K562 (cell line): ENCODE measurements at regions not wholly inside any gene's neighbourhood (a gene's known extent, or its start where the extent isn't known, plus 50 kb on each side); places are given as distances from the start of the nearest gene placed in this dataset.

Experiments used
- BCOR ChIP-seq: fragments of 450-650 bp; IDR thresholded peaks from 2 replicates; pipeline ENCODE4 v1.6.1; 2016
- DACH1 ChIP-seq: fragments of 450-650 bp; IDR thresholded peaks from 2 replicates; pipeline ENCODE4 v1.6.1; 2018; ENCODE audit not compliant: partially characterized antibody
- DPF2 ChIP-seq: fragments of 450-650 bp; IDR thresholded peaks from 2 replicates; pipeline ENCODE4 v1.6.1; 2016
- FOXJ2 ChIP-seq: fragments of 200-800 bp; sonication (Bioruptor generic); IDR thresholded peaks from 2 replicates; pipeline ENCODE4 v1.6.1; 2016; ENCODE audit warnings: missing genetic modification characterization, missing compliant biosample characterization
- GABPA ChIP-seq: fragments of 200-800 bp; sonication (Bioruptor generic); conservative IDR thresholded peaks from 2 replicates; pipeline ENCODE4 v1.6.1; 2016; ENCODE audit warnings: low read depth, missing genetic modification characterization, missing compliant biosample characterization
- IRF2 ChIP-seq: sonication (generic); formaldehyde crosslinking; IDR thresholded peaks from 2 replicates; pipeline ENCODE4 v1.8.1; 2022; ENCODE audit warnings: mild to moderate bottlenecking, missing genetic modification reagents
- JUND ChIP-seq, 2 experiments: IDR thresholded peaks; 2 replicates in 1 of 2; 3 replicates in 1 of 2; pipeline ENCODE4 v1.6.1; 2011; ENCODE audit warnings: borderline replicate concordance in 2 of 2, low read depth in 2 of 2, low read length in 2 of 2, improper control_type of control experiment in 1 of 2, missing biosample characterization in 1 of 2, missing genetic modification characterization in 1 of 2, missing genetic modification reagents in 1 of 2
- KAT2B ChIP-seq: IDR thresholded peaks from one replicate; pipeline ENCODE4 v1.6.1; 2012; ENCODE audit warnings: low read depth, mild to moderate bottlenecking, control low read depth, inconsistent platforms, low read length, moderate library complexity
- KDM4B ChIP-seq, 2 experiments: fragments of 450-650 bp in 1 of 2; sonication (generic) in 1 of 2; IDR thresholded peaks; 2 replicates each; pipeline ENCODE4 v1.6.1; 2016 to 2017; ENCODE audit warnings: borderline replicate concordance in 2 of 2, antibody characterized with exemption in 1 of 2, low read depth in 1 of 2, mild to moderate bottlenecking in 1 of 2
- MCM5 ChIP-seq: fragments of 450-650 bp; IDR thresholded peaks from 2 replicates; pipeline ENCODE4 v1.6.1; 2016; ENCODE audit warnings: low read depth
- NFXL1 ChIP-seq: fragments of 450-650 bp; formaldehyde crosslinking; IDR thresholded peaks from 2 replicates; pipeline ENCODE4 v1.4.0; 2021; ENCODE audit warnings: mild to moderate bottlenecking
- NR2C2 ChIP-seq, 2 experiments: fragments of 200-800 bp in 1 of 2; sonication (Bioruptor generic) in 1 of 2; sonication (generic) in 1 of 2; formaldehyde crosslinking in 1 of 2; IDR thresholded peaks; 2 replicates each; pipeline versions ENCODE4 v1.6.1 to v1.8.0; 2016 to 2022; ENCODE audit warnings: mild to moderate bottlenecking in 1 of 2, missing compliant biosample characterization in 1 of 2, missing genetic modification characterization in 1 of 2, missing genetic modification reagents in 1 of 2
- NR3C1 ChIP-seq: sonication (generic); formaldehyde crosslinking; IDR thresholded peaks from 2 replicates; pipeline ENCODE4 v1.8.1; 2022; ENCODE audit warnings: missing genetic modification reagents
- PHF8 ChIP-seq: fragments of 200-600 bp; sonication (generic); IDR thresholded peaks from 2 replicates; pipeline ENCODE4 v1.6.1; 2012; ENCODE audit warnings: mixed run types, mild to moderate bottlenecking, inconsistent platforms, low read length, moderate library complexity, borderline replicate concordance
- POLR2H ChIP-seq: IDR thresholded peaks from 2 replicates; pipeline ENCODE4 v1.6.1; 2016; ENCODE audit warnings: missing genetic modification characterization, low read depth, mild to moderate bottlenecking, control low read depth, missing compliant biosample characterization, moderate library complexity
- PRPF4 ChIP-seq: fragments of 200-400 bp; formaldehyde crosslinking; IDR thresholded peaks from one replicate; pipeline ENCODE4 v1.6.1; 2017; ENCODE audit warnings: low read length, low read depth, mild to moderate bottlenecking; ENCODE audit not compliant: insufficient read depth, poor library complexity, severe bottlenecking
- RBFOX2 ChIP-seq: fragments of 200-400 bp; formaldehyde crosslinking; IDR thresholded peaks from 2 replicates; pipeline ENCODE4 v1.6.1; 2017; ENCODE audit warnings: low read depth, mild to moderate bottlenecking, low read length, moderate library complexity
- RBM34 ChIP-seq: fragments of 200-400 bp; formaldehyde crosslinking; IDR thresholded peaks from 2 replicates; pipeline ENCODE4 v1.6.1; 2018; ENCODE audit warnings: low read length, borderline replicate concordance; ENCODE audit not compliant: insufficient read depth
- RFX1 ChIP-seq: fragments of 450-650 bp; IDR thresholded peaks from 2 replicates; pipeline ENCODE4 v1.6.1; 2016; ENCODE audit warnings: mild to moderate bottlenecking, moderate library complexity
- SAFB2 ChIP-seq: fragments of 200-400 bp; formaldehyde crosslinking; IDR thresholded peaks from 2 replicates; pipeline ENCODE4 v1.6.1; 2018; ENCODE audit warnings: borderline replicate concordance, low read length, low read depth, moderate library complexity; ENCODE audit not compliant: severe bottlenecking
- SREBF2 ChIP-seq: sonication (generic); formaldehyde crosslinking; IDR thresholded peaks from 2 replicates; pipeline ENCODE4 v1.4.0; 2020; ENCODE audit warnings: mild to moderate bottlenecking, missing genetic modification reagents
- TAL1 ChIP-seq: fragments of 450-650 bp; IDR thresholded peaks from 2 replicates; pipeline ENCODE4 v1.6.1; 2016; ENCODE audit warnings: mild to moderate bottlenecking
- TEAD4 ChIP-seq, 2 experiments: sonication (generic) in 1 of 2; formaldehyde crosslinking in 1 of 2; IDR thresholded peaks; 2 replicates each; pipeline versions ENCODE4 v1.6.1 to v1.8.0; 2012 to 2022; ENCODE audit warnings: borderline replicate concordance in 1 of 2, inconsistent platforms in 1 of 2, low read length in 1 of 2, mild to moderate bottlenecking in 1 of 2, missing genetic modification reagents in 1 of 2
- ZNF436 ChIP-seq: fragments of 250-450, 450-650 bp; sonication (Bioruptor Pico); formaldehyde crosslinking; IDR thresholded peaks from 2 replicates; pipeline ENCODE4 v1.7.0; 2020; ENCODE audit warnings: mild to moderate bottlenecking
- TF ChIP-seq, protein P1 (sequence below), 2 experiments: fragments of 250-450 bp in 1 of 2; fragments of 450-650 bp in 1 of 2; sonication (Bioruptor Pico) in 1 of 2; IDR thresholded peaks; 2 replicates each; pipeline versions ENCODE4 v1.6.1 to v1.8.0; 2016 to 2021; ENCODE audit warnings: mild to moderate bottlenecking in 2 of 2, moderate library complexity in 2 of 2, missing compliant biosample characterization in 1 of 2, missing genetic modification characterization in 1 of 2
- TF ChIP-seq, protein P2 (sequence below): fragments of 450-650 bp; formaldehyde crosslinking; IDR thresholded peaks from 2 replicates; pipeline ENCODE4 v1.4.0; 2020; ENCODE audit warnings: mild to moderate bottlenecking

DNA sequence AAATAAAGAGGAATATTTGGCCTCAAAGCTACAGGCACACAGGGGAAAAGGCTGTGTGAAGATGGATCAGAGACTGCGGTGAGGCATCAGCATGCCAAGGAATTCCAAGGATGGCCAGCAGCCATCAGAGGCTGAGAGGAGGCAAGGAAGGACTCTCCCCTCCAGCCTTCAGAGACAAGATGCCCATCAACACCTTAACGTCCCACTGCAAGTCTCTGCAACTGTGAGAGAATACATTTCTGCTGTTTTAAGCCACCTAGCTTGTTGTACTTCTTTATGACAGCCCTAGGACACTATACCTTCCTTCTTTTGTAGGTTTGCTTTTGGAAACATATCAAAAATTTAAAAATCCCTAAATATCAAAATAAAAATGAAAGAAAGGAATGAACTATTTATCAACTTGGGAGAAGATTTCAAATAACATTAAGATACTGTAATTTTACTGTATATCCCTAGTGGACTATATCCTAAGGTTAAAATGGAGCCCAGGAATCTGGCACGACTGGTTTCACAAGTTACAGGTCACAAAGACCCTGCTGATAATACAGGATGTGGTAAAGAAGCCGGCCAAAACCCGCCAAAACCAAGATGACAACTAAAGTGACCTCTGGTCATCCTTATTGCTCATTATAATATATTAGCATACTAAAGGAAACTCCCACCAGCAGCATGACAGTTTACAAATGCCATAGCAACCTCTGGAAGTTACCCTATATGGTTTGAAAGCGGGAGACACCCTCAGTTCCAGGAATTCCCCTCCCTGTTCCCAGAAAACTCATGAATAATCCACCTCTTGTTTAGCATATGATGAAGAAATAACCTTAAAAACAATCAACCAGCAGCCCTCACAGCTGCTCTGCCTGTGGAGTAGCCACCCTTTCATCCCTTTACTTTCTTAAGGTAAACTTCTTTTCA, 185.2 kb downstream of the AVL9 start (continued):
- no peak for TF ChIP-seq BCOR
- TF ChIP-seq ZNF436 (CRISPR knock-in tag), result no peak
- TF ChIP-seq RBM34, result no peak
- TF ChIP-seq KDM4B (IDR thresholded peaks at IDR 0.05; ENCODE audit: borderline replicate concordance in 2 of 2, low read depth in 1 of 2), result no peak
- peak; percentile 84 for TF ChIP-seq FOXJ2 (tag)
- peak; percentile 63; the same call in 1 of the 2 replicates for TF ChIP-seq TEAD4 (IDR thresholded peaks at IDR 0.05; ENCODE audit: low read length)
- TF ChIP-seq TEAD4 (CRISPR knock-in tag; IDR thresholded peaks at IDR 0.05; ENCODE audit: borderline replicate concordance), result no peak
- no peak for TF ChIP-seq IRF2 (CRISPR knock-in tag)
- TF ChIP-seq POLR2H (tag), result peak; percentile 84
- TF ChIP-seq, protein P1, sequence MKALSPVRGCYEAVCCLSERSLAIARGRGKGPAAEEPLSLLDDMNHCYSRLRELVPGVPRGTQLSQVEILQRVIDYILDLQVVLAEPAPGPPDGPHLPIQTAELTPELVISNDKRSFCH (CRISPR knock-in tag; IDR thresholded peaks at IDR 0.05), result no peak
- TF ChIP-seq, protein P1 (tag; IDR thresholded peaks at IDR 0.05), result 0 out of 2 replicates have a peak, but pooled peaks have one; percentile 16
- peak; percentile 50; the same call in 1 of the 2 replicates for TF ChIP-seq NFXL1 (CRISPR knock-in tag)
- TF ChIP-seq SAFB2, result no peak
- peak; percentile 60 for TF ChIP-seq RBFOX2
- no peak for TF ChIP-seq TAL1
- 0 out of 2 replicates have a peak, but pooled peaks have one; percentile 10 for TF ChIP-seq PHF8
- TF ChIP-seq, protein P2, sequence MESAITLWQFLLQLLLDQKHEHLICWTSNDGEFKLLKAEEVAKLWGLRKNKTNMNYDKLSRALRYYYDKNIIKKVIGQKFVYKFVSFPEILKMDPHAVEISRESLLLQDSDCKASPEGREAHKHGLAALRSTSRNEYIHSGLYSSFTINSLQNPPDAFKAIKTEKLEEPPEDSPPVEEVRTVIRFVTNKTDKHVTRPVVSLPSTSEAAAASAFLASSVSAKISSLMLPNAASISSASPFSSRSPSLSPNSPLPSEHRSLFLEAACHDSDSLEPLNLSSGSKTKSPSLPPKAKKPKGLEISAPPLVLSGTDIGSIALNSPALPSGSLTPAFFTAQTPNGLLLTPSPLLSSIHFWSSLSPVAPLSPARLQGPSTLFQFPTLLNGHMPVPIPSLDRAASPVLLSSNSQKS (CRISPR knock-in tag), result no peak
- peak; percentile 88 for TF ChIP-seq RFX1
- TF ChIP-seq NR3C1 (CRISPR knock-in tag), result no peak
- peak; percentile 27; the same call in 1 of the 2 replicates for TF ChIP-seq DPF2
- no peak for TF ChIP-seq MCM5
- 0 out of 2 replicates have a peak, but pooled peaks have one; percentile 27 for TF ChIP-seq JUND (IDR thresholded peaks at IDR 0.05; ENCODE audit: borderline replicate concordance, low read depth, low read length)
- no peak; the same call in 2 of the 3 replicates for TF ChIP-seq JUND (tag; IDR thresholded peaks at IDR 0.05; ENCODE audit: borderline replicate concordance, low read depth, low read length)
- TF ChIP-seq KAT2B, result no peak
- no peak for TF ChIP-seq PRPF4
- peak; percentile 76 for TF ChIP-seq GABPA
- TF ChIP-seq NR2C2 (CRISPR knock-in tag; IDR thresholded peaks at IDR 0.05), result no peak
- TF ChIP-seq NR2C2 (tag; IDR thresholded peaks at IDR 0.05), result peak; percentile 89
- TF ChIP-seq DACH1, result no peak
- TF ChIP-seq SREBF2, result no peak
